Heart left ventricle (tissue), 16 donors: ENCODE measurements at regions not wholly inside any gene's neighbourhood (a gene's known extent, or its start where the extent isn't known, plus 50 kb on each side); places are given as distances from the start of the nearest gene placed in this dataset.

Experiments used
- ATAC-seq, 4 donors: fragments of 200-7000 bp; cut with Tn5 transposase; one replicate each; pipeline ENCODE4 v1.9.1; 2020 to 2022; ENCODE audit warnings: moderate library complexity in 4 of 4, mild to moderate bottlenecking in 3 of 4, moderate number of reproducible peaks in 1 of 4
- DNase-seq, 5 donors: peaks; one replicate each; pipeline ENCODE4 v3.0.0-alpha.2; 2020
- H3K27ac ChIP-seq, 12 donors: fragments of 200-600 bp; sonication (generic) in 4 of 12; one replicate each; pipeline versions ENCODE4 v1.5.0 to v1.8.0; 2016 to 2022; ENCODE audit warnings: mild to moderate bottlenecking in 2 of 12
- H3K27me3 ChIP-seq, 9 donors: fragments of 200-600 bp; sonication (generic) in 2 of 9; one replicate each; pipeline versions ENCODE4 v1.5.1 to v1.8.0; 2016 to 2022; ENCODE audit warnings: mild to moderate bottlenecking in 3 of 9
- H3K36me3 ChIP-seq, 9 donors: fragments of 200-600 bp; sonication (generic) in 2 of 9; one replicate each; pipeline versions ENCODE4 v1.5.0 to v1.8.0; 2018 to 2022; ENCODE audit warnings: mild to moderate bottlenecking in 2 of 9
- H3K4me1 ChIP-seq, 12 donors: fragments of 200-600 bp; sonication (generic) in 4 of 12; one replicate each; pipeline versions ENCODE4 v1.5.0 to v1.8.0; 2016 to 2022; ENCODE audit warnings: mild to moderate bottlenecking in 3 of 12
- H3K4me3 ChIP-seq, 12 donors: fragments of 200-600 bp; sonication (generic) in 4 of 12; one replicate each; pipeline versions ENCODE4 v1.5.0 to v1.8.0; 2017 to 2022; ENCODE audit warnings: mild to moderate bottlenecking in 9 of 12, moderate library complexity in 4 of 12
- H3K9me3 ChIP-seq, 12 donors: fragments of 200-600 bp; sonication (generic) in 4 of 12; one replicate each; pipeline versions ENCODE4 v1.5.0 to v1.8.0; 2016 to 2022; ENCODE audit warnings: mild to moderate bottlenecking in 1 of 12
- CTCF ChIP-seq, 12 donors: fragments of 200-600 bp; sonication (generic) in 4 of 12; IDR thresholded peaks; one replicate each; pipeline versions ENCODE4 v1.5.0 to v1.8.0; 2018 to 2022; ENCODE audit warnings: antibody characterized with exemption in 12 of 12, mild to moderate bottlenecking in 5 of 12
- POLR2A ChIP-seq, 2 donors: fragments of 450-650 bp; IDR thresholded peaks; one replicate each; pipeline ENCODE4 v1.6.1; 2017; ENCODE audit warnings: antibody characterized with exemption in 2 of 2, mild to moderate bottlenecking in 2 of 2, moderate library complexity in 2 of 2
- WGBS, 4 donors: extraction: QIAGEN DNeasy Blood & Tissue Kit in 2 of 4; methylation state at CpG; one replicate each; pipeline versions ENCODE4 v1.1.5 to v1.1.7; 2013 to 2018; 5-methylcytosine and 5-hydroxymethylcytosine counted together
- intact Hi-C, 10 donors: fragments of 100-400 bp; cut with DNase I; formaldehyde crosslinking; loops; one replicate each; pipeline versions ENCODE4 v1.11.1 to v1.14.2; 2022
- donor health status: ischemic (EF 13 %, LVEDD 7.1; RV severe dilation, severe dysfunction).
- donor health status: healthy with polysubstance abuse.
- donor health status: DM: no; HTN: yes; CAD: no.
- donor health status: DM: no; HTN: no; CAD: no.
- donor health status: ischemic (EF 25% LVEDD 6.9; RV normal size, moderate dysfunction).
- donor health status: ischemic (EF 25% LVEDD 5.7; RV mildly dilated, moderate dysfunction).
- donor health status: healthy.
- donor health status: DM: yes; HTN: yes; CAD: no.
- donor health status: ischemic (EF 35%, LVEDD 5.7; RV mildly dilated, moderate dysfunction).
- donor health status: nonischemic (EF 11% LVEDD 7.7; RV severe dilation, severe dysfunction).
- donor health status: DM: yes; HTN: yes; CAD: no.
- donor health status: PGD.
- donor health status: ischemic (EF 29% LVEDD 5.4; RV normal size, mild dysfunction).
- donor health status: nonischemic (EF 23%, LVEDD 6.1; RV moderate dilation, normal function).

GRCh38 chr12:93127582-93128331 lies 198.7 kb upstream of the EEA1 start:
- Histone ChIP-seq H3K4me3 (peak overlapping the region in 2 of 12 donors; percentile 6 to 15), H3K9me3 (no peaks in the 10 kb centered on the region), H3K27ac (peak overlapping the region; percentile 61 to 92 (median 81)), H3K27me3 (no peaks in the 10 kb centered on the region), H3K36me3 (no peaks in the 10 kb centered on the region), H3K4me1 (peaks cover 0 to 27% (median 14%) of the 10 kb centered on the region in 12 donors)
- DNase-seq (peak; percentile 77 to 92 (median 82)), ATAC-seq (peak; percentile 91 to 96 (median 92))
- intact Hi-C loops: loop anchor here in 9 of 10 donors (1.0 to 10.0 kb wide), 14 partner anchors 45 to 250 kb away; partner anchors contain the start of gene NUDT4 (in 4 of the 9)
- no peak for TF ChIP-seq POLR2A (IDR thresholded peaks at IDR 0.05)
- peak in 10 of 12 donors; percentile 21 to 48 (median 34) for TF ChIP-seq CTCF (IDR thresholded peaks at IDR 0.05)
- 39 to 65% (median 47%) methylated on average over 14 to 16 of the region's 16 CpGs for WGBS, 4 donors

DNA sequence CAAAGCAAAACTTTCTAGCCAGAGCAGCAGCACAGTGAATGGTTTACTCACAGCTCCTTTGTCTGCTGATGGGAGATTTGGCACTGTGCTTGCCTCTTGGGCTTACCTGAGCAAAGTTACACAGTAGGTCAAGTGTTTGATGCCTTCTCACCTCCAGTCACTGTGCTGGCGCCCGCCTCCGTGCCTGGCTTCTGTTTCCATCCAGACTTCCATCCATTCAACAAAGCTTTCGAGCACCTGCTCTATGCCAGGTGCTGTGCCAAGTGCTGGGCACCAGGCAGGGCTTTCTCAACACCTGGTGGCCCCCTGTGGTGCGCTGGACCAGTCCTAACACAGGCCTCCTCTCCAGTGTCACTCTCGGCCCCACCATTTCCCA lies 199.2 kb upstream of the EEA1 start:
- intact Hi-C loops: loop anchor here in 9 of 10 donors (1.0 to 10.0 kb wide), 9 partner anchors 44 to 249 kb away; partner anchors contain the start of gene NUDT4 (in 2 of the 9)
- peak in 1 of 5 donors; percentile 32 for DNase-seq

GRCh38 chr12:93130366-93131054 lies 201.4 kb upstream of the EEA1 start:
- no peak for DNase-seq
- Histone ChIP-seq H3K36me3 (no peaks in the 10 kb centered on the region), H3K27me3 (no peaks in the 10 kb centered on the region), H3K9me3 (no peaks in the 10 kb centered on the region), H3K4me3 (no peak overlapping the region), H3K4me1 (peaks cover 0 to 33% (median 19%) of the 10 kb centered on the region in 12 donors), H3K27ac (peak overlapping the region in 3 of 12 donors; percentile 4 to 32 (median 22))
- intact Hi-C loops: loop anchor here in 2 of 10 donors (5.0 to 10.0 kb wide), 2 partner anchors 42 to 164 kb away; no protein-coding TSS in a partner anchor
- WGBS, 4 donors: 38 to 54% (median 49%) methylated on average over 4 of the region's 4 CpGs
- TF ChIP-seq POLR2A (IDR thresholded peaks at IDR 0.05) (no peak), CTCF (IDR thresholded peaks at IDR 0.05) (no peak)
- ATAC-seq: peak in 1 of 4 donors; percentile 13

More for the DNA sequence above, 199.2 kb upstream of the EEA1 start:
- WGBS, 4 donors: 64 to 70% (median 68%) methylated on average over 6 of the region's 6 CpGs
- peak in 3 of 4 donors; percentile 0 to 8 (median 4) for ATAC-seq
- Histone ChIP-seq H3K9me3 (no peaks in the 10 kb centered on the region), H3K27me3 (no peaks in the 10 kb centered on the region), H3K4me1 (peaks cover 0 to 27% (median 14%) of the 10 kb centered on the region in 12 donors), H3K36me3 (no peaks in the 10 kb centered on the region), H3K27ac (peak overlapping the region; percentile 25 to 92 (median 79)), H3K4me3 (peak overlapping the region in 2 of 12 donors; percentile 6 to 15)
- TF ChIP-seq POLR2A (IDR thresholded peaks at IDR 0.05) (no peak), CTCF (IDR thresholded peaks at IDR 0.05) (no peak)

DNA sequence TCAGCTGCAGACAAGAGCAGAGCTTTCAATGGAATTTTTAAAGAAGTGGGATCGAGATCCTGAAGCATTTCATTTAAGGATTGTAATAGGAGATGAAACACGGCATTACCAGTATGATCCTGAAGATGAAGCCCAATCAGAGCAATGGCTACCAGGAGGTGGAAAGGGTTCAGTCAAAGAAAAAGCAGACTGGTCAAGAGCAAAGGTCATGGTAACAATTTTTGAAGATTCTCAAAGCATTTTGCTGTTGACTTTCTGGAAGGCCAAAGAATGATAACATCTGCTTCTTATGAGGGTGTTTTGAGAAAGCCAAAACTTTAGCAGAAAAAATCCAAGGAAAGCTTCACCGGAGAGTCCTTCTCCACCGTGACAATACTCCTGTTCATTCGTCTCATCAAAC lies 204.3 kb upstream of the EEA1 start:
- Histone ChIP-seq H3K27ac (no peak overlapping the region), H3K36me3 (no peaks in the 10 kb centered on the region), H3K27me3 (no peaks in the 10 kb centered on the region), H3K4me3 (no peak overlapping the region), H3K9me3 (no peaks in the 10 kb centered on the region), H3K4me1 (peaks cover 0 to 50% (median 14%) of the 10 kb centered on the region in 12 donors)
- intact Hi-C loops: loop anchor here in 2 of 10 donors (5.0 to 10.0 kb wide), 2 partner anchors 39 to 161 kb away; no protein-coding TSS in a partner anchor
- WGBS, 4 donors: 95 to 97% (median 96%) methylated on average over 5 of the region's 5 CpGs
- TF ChIP-seq CTCF (IDR thresholded peaks at IDR 0.05) (no peak), POLR2A (IDR thresholded peaks at IDR 0.05) (no peak)
- DNase-seq: no peak
- no peak for ATAC-seq
